ENCODE measurements at regions not wholly inside any gene's neighbourhood (a gene's known extent, or its start where the extent isn't known, plus 50 kb on each side); places are given as distances from the start of the nearest gene placed in this dataset.

- no peak for TF ChIP-seq CTCF (IDR thresholded peaks at IDR 0.05; ENCODE audit: insufficient read depth, low read length, poor library complexity, severe bottlenecking)
- no peaks in the 10 kb centered on the region for H3K36me3 ChIP-seq (ENCODE audit: control insufficient read depth, insufficient read depth, low read length)
- DNase-seq (ENCODE audit: low read depth) = peak; percentile 99
- no peak overlapping the region for H3K4me3 ChIP-seq (ENCODE audit: low read depth, low read length)
- no peaks in the 10 kb centered on the region for H3K27me3 ChIP-seq (ENCODE audit: control insufficient read depth, insufficient read depth, low read length)
These were observed 191.4 kb downstream of the SPP2 start for GRCh38 chr2:234241656-234242458.

DNA sequence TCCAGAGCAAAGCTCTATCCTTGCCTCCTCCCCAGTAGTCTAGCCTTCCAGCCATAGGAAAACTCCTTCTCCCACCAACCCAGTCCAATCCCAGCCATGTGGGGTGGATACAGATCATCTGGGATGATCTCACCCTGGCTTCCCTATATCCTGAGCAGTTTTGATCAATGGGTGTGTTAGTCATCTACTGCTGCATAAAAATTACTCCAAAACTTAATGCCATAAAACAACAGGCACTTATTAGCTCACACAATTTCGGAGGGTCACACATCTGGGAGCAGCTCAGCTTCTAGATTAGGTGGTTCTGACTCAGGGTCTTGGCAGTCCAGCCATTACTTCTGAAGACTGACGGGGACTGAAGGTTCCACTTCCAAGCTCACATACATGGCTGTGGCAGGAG is 190.4 kb downstream of the SPP2 start:
- Histone ChIP-seq H3K4me3 (ENCODE audit: low read depth, low read length) (no peak overlapping the region), H3K27me3 (ENCODE audit: control insufficient read depth, insufficient read depth, low read length) (no peaks in the 10 kb centered on the region), H3K36me3 (ENCODE audit: control insufficient read depth, insufficient read depth, low read length) (no peaks in the 10 kb centered on the region)
- DNase-seq (ENCODE audit: low read depth) = peak; percentile 73
- no peak for TF ChIP-seq CTCF (IDR thresholded peaks at IDR 0.05; ENCODE audit: insufficient read depth, low read length, poor library complexity, severe bottlenecking)

DNA sequence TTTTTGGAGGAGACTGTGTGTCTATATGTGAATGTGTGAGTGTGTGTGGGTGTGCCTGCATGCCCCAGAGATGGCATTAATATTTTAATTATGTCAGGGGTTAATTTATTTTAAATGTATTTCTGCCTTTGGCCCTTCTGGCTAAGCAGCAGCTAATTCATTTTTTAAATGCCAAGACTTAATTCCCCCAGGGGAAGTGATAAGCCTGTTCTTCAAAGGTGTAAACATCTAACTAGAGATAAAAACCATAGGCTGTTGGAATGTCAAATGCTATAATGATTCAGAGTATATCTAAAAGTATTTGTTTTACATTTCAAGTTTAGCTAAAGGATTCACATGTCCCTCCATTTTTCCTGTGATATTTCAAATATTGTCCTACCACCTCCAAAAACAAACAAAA is 184.7 kb downstream of the SPP2 start:
- no peak for DNase-seq (ENCODE audit: low read depth)
- no peak overlapping the region for H3K4me3 ChIP-seq (ENCODE audit: low read depth, low read length)
- H3K27me3 ChIP-seq (ENCODE audit: control insufficient read depth, insufficient read depth, low read length) = no peaks in the 10 kb centered on the region
- no peaks in the 10 kb centered on the region for H3K36me3 ChIP-seq (ENCODE audit: control insufficient read depth, insufficient read depth, low read length)
- no peak for TF ChIP-seq CTCF (IDR thresholded peaks at IDR 0.05; ENCODE audit: insufficient read depth, low read length, poor library complexity, severe bottlenecking)

DNA sequence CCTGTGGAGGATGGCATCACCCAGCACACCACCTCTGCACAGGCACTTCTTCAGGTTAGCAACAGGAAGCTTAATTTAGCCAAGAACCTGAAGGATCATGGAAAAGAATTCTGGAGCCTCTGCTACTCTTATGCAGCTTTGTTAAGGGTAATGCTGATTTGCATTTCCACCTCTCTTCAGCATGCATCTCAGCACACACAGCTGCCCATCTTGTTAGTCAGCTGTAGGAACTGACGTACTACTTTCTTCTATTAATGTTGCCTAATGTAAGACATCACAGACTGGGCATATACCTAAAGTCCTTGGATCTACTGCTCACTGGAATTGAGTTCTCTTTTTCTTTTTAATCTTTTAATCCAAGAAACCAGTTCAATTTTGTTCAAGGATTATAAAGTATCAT is 181.0 kb downstream of the SPP2 start:
- H3K36me3 ChIP-seq (ENCODE audit: control insufficient read depth, insufficient read depth, low read length) = no peaks in the 10 kb centered on the region
- DNase-seq (ENCODE audit: low read depth) = no peak
- no peak overlapping the region for H3K4me3 ChIP-seq (ENCODE audit: low read depth, low read length)
- TF ChIP-seq CTCF (IDR thresholded peaks at IDR 0.05; ENCODE audit: insufficient read depth, low read length, poor library complexity, severe bottlenecking) = no peak
- no peaks in the 10 kb centered on the region for H3K27me3 ChIP-seq (ENCODE audit: control insufficient read depth, insufficient read depth, low read length)

- no peak overlapping the region for H3K4me3 ChIP-seq (ENCODE audit: low read depth, low read length)
- DNase-seq (ENCODE audit: low read depth) = no peak
- H3K36me3 ChIP-seq (ENCODE audit: control insufficient read depth, insufficient read depth, low read length) = no peaks in the 10 kb centered on the region
- H3K27me3 ChIP-seq (ENCODE audit: control insufficient read depth, insufficient read depth, low read length) = no peaks in the 10 kb centered on the region
- TF ChIP-seq CTCF (IDR thresholded peaks at IDR 0.05; ENCODE audit: insufficient read depth, low read length, poor library complexity, severe bottlenecking) = no peak
These were observed 168.5 kb downstream of the SPP2 start for GRCh38 chr2:234219046-234219310.
